Heart left ventricle (tissue), 16 donors: ENCODE measurements at regions not wholly inside any gene's neighbourhood (a gene's known extent, or its start where the extent isn't known, plus 50 kb on each side); places are given as distances from the start of the nearest gene placed in this dataset.

Experiments used
- ATAC-seq, 4 donors: fragments of 200-7000 bp; cut with Tn5 transposase; one replicate each; pipeline ENCODE4 v1.9.1; 2020 to 2022; ENCODE audit warnings: moderate library complexity in 4 of 4, mild to moderate bottlenecking in 3 of 4, moderate number of reproducible peaks in 1 of 4
- DNase-seq, 5 donors: peaks; one replicate each; pipeline ENCODE4 v3.0.0-alpha.2; 2020
- H3K27ac ChIP-seq, 12 donors: fragments of 200-600 bp; sonication (generic) in 4 of 12; one replicate each; pipeline versions ENCODE4 v1.5.0 to v1.8.0; 2016 to 2022; ENCODE audit warnings: mild to moderate bottlenecking in 2 of 12
- H3K27me3 ChIP-seq, 9 donors: fragments of 200-600 bp; sonication (generic) in 2 of 9; one replicate each; pipeline versions ENCODE4 v1.5.1 to v1.8.0; 2016 to 2022; ENCODE audit warnings: mild to moderate bottlenecking in 3 of 9
- H3K36me3 ChIP-seq, 9 donors: fragments of 200-600 bp; sonication (generic) in 2 of 9; one replicate each; pipeline versions ENCODE4 v1.5.0 to v1.8.0; 2018 to 2022; ENCODE audit warnings: mild to moderate bottlenecking in 2 of 9
- H3K4me1 ChIP-seq, 12 donors: fragments of 200-600 bp; sonication (generic) in 4 of 12; one replicate each; pipeline versions ENCODE4 v1.5.0 to v1.8.0; 2016 to 2022; ENCODE audit warnings: mild to moderate bottlenecking in 3 of 12
- H3K4me3 ChIP-seq, 12 donors: fragments of 200-600 bp; sonication (generic) in 4 of 12; one replicate each; pipeline versions ENCODE4 v1.5.0 to v1.8.0; 2017 to 2022; ENCODE audit warnings: mild to moderate bottlenecking in 9 of 12, moderate library complexity in 4 of 12
- H3K9me3 ChIP-seq, 12 donors: fragments of 200-600 bp; sonication (generic) in 4 of 12; one replicate each; pipeline versions ENCODE4 v1.5.0 to v1.8.0; 2016 to 2022; ENCODE audit warnings: mild to moderate bottlenecking in 1 of 12
- CTCF ChIP-seq, 12 donors: fragments of 200-600 bp; sonication (generic) in 4 of 12; IDR thresholded peaks; one replicate each; pipeline versions ENCODE4 v1.5.0 to v1.8.0; 2018 to 2022; ENCODE audit warnings: antibody characterized with exemption in 12 of 12, mild to moderate bottlenecking in 5 of 12
- POLR2A ChIP-seq, 2 donors: fragments of 450-650 bp; IDR thresholded peaks; one replicate each; pipeline ENCODE4 v1.6.1; 2017; ENCODE audit warnings: antibody characterized with exemption in 2 of 2, mild to moderate bottlenecking in 2 of 2, moderate library complexity in 2 of 2
- WGBS, 4 donors: extraction: QIAGEN DNeasy Blood & Tissue Kit in 2 of 4; methylation state at CpG; one replicate each; pipeline versions ENCODE4 v1.1.5 to v1.1.7; 2013 to 2018; 5-methylcytosine and 5-hydroxymethylcytosine counted together
- intact Hi-C, 10 donors: fragments of 100-400 bp; cut with DNase I; formaldehyde crosslinking; loops; one replicate each; pipeline versions ENCODE4 v1.11.1 to v1.14.2; 2022
- donor health status: ischemic (EF 13 %, LVEDD 7.1; RV severe dilation, severe dysfunction).
- donor health status: healthy with polysubstance abuse.
- donor health status: DM: no; HTN: yes; CAD: no.
- donor health status: DM: no; HTN: no; CAD: no.
- donor health status: ischemic (EF 25% LVEDD 6.9; RV normal size, moderate dysfunction).
- donor health status: ischemic (EF 25% LVEDD 5.7; RV mildly dilated, moderate dysfunction).
- donor health status: healthy.
- donor health status: DM: yes; HTN: yes; CAD: no.
- donor health status: ischemic (EF 35%, LVEDD 5.7; RV mildly dilated, moderate dysfunction).
- donor health status: nonischemic (EF 11% LVEDD 7.7; RV severe dilation, severe dysfunction).
- donor health status: DM: yes; HTN: yes; CAD: no.
- donor health status: PGD.
- donor health status: ischemic (EF 29% LVEDD 5.4; RV normal size, mild dysfunction).
- donor health status: nonischemic (EF 23%, LVEDD 6.1; RV moderate dilation, normal function).

DNA sequence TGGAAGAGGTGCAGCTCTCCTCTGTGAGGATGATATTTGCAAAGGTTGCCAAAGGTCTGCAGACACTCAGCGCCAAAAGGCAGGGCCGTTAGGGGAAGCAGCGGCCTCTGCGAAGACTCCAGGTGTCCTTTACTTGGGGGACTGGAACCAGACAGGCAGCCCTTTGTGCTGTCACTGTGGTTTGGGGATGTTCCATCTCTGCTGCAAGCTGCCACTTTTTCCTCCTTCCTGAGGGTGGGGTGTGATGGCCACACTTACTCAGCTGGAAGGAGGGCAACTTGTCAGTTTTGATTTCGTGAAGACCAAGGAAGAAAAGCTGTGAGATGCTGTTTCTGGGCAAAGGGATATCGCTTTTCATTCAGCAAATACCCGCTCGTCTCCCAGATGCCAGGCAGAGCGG, 96.5 kb upstream of the PRR5 start:
- no peak for DNase-seq
- 72 to 79% (median 77%) methylated on average over 9 of the region's 9 CpGs for WGBS, 4 donors
- H3K27ac ChIP-seq, result no peak overlapping the region

GRCh38 chr22:44604991-44605390, 97.0 kb upstream of the PRR5 start:
- ATAC-seq (no peak), DNase-seq (no peak)
- intact Hi-C loops, result no loop called here
- WGBS, 4 donors, result 77 to 93% (median 79%) methylated on average over 6 of the region's 6 CpGs
- Histone ChIP-seq H3K9me3 (no peaks in the 10 kb centered on the region), H3K4me1 (peaks cover 0 to 4% (median 0%) of the 10 kb centered on the region in 12 donors), H3K27me3 (peaks cover 0 to 7% (median 0%) of the 10 kb centered on the region in 9 donors), H3K4me3 (no peak overlapping the region), H3K27ac (no peak overlapping the region), H3K36me3 (no peaks in the 10 kb centered on the region)
- TF ChIP-seq POLR2A (IDR thresholded peaks at IDR 0.05), result no peak
- no peak for TF ChIP-seq CTCF (IDR thresholded peaks at IDR 0.05)

More for the DNA sequence above, 96.5 kb upstream of the PRR5 start:
- no peak overlapping the region for H3K4me3 ChIP-seq
- ATAC-seq, result no peak
- intact Hi-C loops, result no loop called here
- H3K4me1 ChIP-seq, result peaks cover 0 to 4% (median 0%) of the 10 kb centered on the region in 12 donors
- TF ChIP-seq CTCF (IDR thresholded peaks at IDR 0.05), result no peak
- TF ChIP-seq POLR2A (IDR thresholded peaks at IDR 0.05), result no peak
- no peaks in the 10 kb centered on the region for H3K36me3 ChIP-seq
- peaks cover 0 to 7% (median 0%) of the 10 kb centered on the region in 9 donors for H3K27me3 ChIP-seq
- peaks cover 0 to 3% (median 0%) of the 10 kb centered on the region in 12 donors for H3K9me3 ChIP-seq

GRCh38 chr22:44604455-44604854, 97.5 kb upstream of the PRR5 start:
- Histone ChIP-seq H3K4me1 (peaks cover 0 to 4% (median 0%) of the 10 kb centered on the region in 12 donors), H3K36me3 (no peaks in the 10 kb centered on the region), H3K4me3 (no peak overlapping the region), H3K27ac (no peak overlapping the region), H3K9me3 (no peaks in the 10 kb centered on the region), H3K27me3 (peaks cover 0 to 7% (median 0%) of the 10 kb centered on the region in 9 donors)
- ATAC-seq (no peak), DNase-seq (no peak)
- intact Hi-C loops, result no loop called here
- TF ChIP-seq POLR2A (IDR thresholded peaks at IDR 0.05) (no peak), CTCF (IDR thresholded peaks at IDR 0.05) (no peak)
- WGBS, 4 donors, result 88 to 93% (median 89%) methylated on average over 2 to 4 of the region's 4 CpGs

DNA sequence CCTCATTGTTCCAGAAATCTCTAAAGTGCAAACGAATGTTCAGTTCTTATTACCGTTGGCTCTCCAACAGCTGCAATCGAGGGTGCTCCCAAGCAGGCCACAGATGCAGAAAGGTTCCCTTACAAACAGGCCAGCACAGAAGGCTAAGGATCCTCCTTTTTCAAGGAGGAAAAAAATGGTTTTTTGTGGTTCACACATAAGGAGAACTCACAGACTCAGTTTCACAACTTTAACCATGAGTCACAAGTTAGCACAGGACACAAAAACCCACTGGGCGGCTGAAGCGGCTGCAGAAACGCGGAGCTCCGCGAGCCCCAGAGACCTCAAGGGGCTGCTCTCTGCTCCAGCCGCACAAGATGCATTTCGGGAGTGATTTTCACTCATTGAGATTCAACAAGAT, 98.2 kb upstream of the PRR5 start:
- 85 to 98% (median 89%) methylated on average over 11 of the region's 11 CpGs for WGBS, 4 donors
- no peaks in the 10 kb centered on the region for H3K36me3 ChIP-seq

More for the DNA sequence above, 98.2 kb upstream of the PRR5 start:
- TF ChIP-seq CTCF (IDR thresholded peaks at IDR 0.05) (no peak), POLR2A (IDR thresholded peaks at IDR 0.05) (no peak)
- DNase-seq, result no peak
- H3K27ac ChIP-seq, result no peak overlapping the region
- no peak for ATAC-seq
- peaks cover 0 to 4% (median 0%) of the 10 kb centered on the region in 12 donors for H3K4me1 ChIP-seq
- no peak overlapping the region for H3K4me3 ChIP-seq
- intact Hi-C loops, result no loop called here
- H3K9me3 ChIP-seq, result no peaks in the 10 kb centered on the region
- peaks cover 0 to 7% (median 0%) of the 10 kb centered on the region in 9 donors for H3K27me3 ChIP-seq
